Large intestine (tissue), 3 donors: ENCODE measurements at regions not wholly inside any gene's neighbourhood (a gene's known extent, or its start where the extent isn't known, plus 50 kb on each side); places are given as distances from the start of the nearest gene placed in this dataset.
A peak's percentile ranks its signal among the peaks of the same experiment; 100 is the strongest.
"Not testable (repeated sequence)": the region's sequence is repeated elsewhere in the genome, so short reads cannot be mapped to it uniquely, and the experiment has no call there.

ENCODE experiments used
- DNase-seq, 2 donors: peaks; one replicate each; pipeline versions ENCODE4 v3.0.0 to v3.0.0-alpha.2; 2013
- H3K27ac ChIP-seq: one replicate; pipeline ENCODE4 v1.5.1; 2013; ENCODE audit warnings: low read length
- H3K27me3 ChIP-seq: 2 replicates; pipeline ENCODE4 v1.6.1; 2013; ENCODE audit warnings: low read length; ENCODE audit not compliant: control insufficient read depth, insufficient read depth
- H3K36me3 ChIP-seq: 2 replicates; pipeline ENCODE4 v1.6.1; 2013; ENCODE audit warnings: low read length; ENCODE audit not compliant: control insufficient read depth, insufficient read depth
- H3K4me1 ChIP-seq: one replicate; pipeline ENCODE4 v1.6.1; 2013; ENCODE audit warnings: low read length; ENCODE audit not compliant: control insufficient read depth, insufficient read depth
- H3K4me3 ChIP-seq: one replicate; pipeline ENCODE4 v1.5.1; 2013; ENCODE audit warnings: low read length
- H3K9me3 ChIP-seq: one replicate; pipeline ENCODE4 v1.6.1; 2013; ENCODE audit warnings: mild to moderate bottlenecking, low read depth, low read length, moderate library complexity; ENCODE audit not compliant: control insufficient read depth
- WGBS: methylation state at CpG from one replicate; pipeline ENCODE4 v1.1.5; 2013; ENCODE audit warnings: low lambda C conversion rate; ENCODE audit not compliant: insufficient coverage; 5-methylcytosine and 5-hydroxymethylcytosine counted together

DNA sequence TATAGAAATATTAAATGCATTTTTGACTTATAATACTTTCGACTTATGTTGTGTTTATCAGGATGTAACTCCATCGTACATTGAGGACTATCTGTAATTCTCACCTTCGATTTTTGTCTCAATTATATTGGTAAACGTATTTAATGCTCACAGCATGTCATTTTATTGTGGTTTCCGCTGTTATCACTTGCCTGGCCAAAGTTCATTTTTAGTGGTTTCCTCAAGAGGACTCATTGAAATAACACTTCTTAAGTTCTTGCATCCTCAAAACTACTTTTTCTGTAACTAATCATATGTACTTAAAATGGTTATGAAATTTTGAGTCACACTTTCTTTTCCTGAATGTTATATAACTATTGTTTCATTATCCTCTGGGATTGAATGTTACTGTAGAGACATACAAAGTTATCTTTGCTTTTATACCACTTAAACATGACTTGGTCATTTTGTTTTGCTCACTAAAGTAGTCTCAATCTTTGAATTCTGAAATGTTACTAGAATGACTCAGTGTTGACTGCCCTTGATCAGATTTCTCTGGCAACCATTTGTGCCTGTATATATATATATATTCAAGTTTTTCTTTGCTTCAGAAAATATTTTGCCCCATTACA is 289.6 kb upstream of the PROX1 start:
- DNase-seq = peak in 1 of 2 donors; percentile 66
- Histone ChIP-seq H3K4me1 (peaks cover 17% of the 10 kb centered on the region), H3K27me3 (no peaks in the 10 kb centered on the region), H3K27ac (no peak overlapping the region), H3K36me3 (no peaks in the 10 kb centered on the region), H3K9me3 (peaks cover 4% of the 10 kb centered on the region), H3K4me3 (no peak overlapping the region)
- 60% methylated on average over 2 of the region's 5 CpGs for WGBS

DNA sequence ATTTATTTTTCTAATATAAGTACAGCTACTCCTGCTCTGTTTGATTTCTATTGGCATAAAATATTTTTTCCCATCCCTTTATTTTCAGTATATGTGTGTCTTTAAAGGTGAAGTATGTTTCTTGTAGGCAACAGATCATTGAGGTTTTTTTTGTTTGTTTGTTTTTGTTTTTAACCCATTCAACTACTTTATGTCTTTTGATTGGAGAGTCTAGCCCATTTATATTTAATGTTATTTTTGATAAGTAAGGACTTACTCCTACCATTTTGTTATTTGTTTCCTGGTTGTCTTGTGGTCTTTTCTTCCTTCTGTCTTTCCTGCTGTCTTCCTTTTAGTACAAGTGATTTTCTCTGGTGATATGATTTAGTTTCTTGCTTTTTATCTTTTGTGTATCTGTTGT is 285.1 kb upstream of the PROX1 start:
- Histone ChIP-seq H3K36me3 (no peaks in the 10 kb centered on the region), H3K27ac (no peak overlapping the region), H3K4me3 (no peak overlapping the region), H3K9me3 (peaks cover 4% of the 10 kb centered on the region), H3K4me1 (no peaks in the 10 kb centered on the region), H3K27me3 (no peaks in the 10 kb centered on the region)
- no peak for DNase-seq

DNA sequence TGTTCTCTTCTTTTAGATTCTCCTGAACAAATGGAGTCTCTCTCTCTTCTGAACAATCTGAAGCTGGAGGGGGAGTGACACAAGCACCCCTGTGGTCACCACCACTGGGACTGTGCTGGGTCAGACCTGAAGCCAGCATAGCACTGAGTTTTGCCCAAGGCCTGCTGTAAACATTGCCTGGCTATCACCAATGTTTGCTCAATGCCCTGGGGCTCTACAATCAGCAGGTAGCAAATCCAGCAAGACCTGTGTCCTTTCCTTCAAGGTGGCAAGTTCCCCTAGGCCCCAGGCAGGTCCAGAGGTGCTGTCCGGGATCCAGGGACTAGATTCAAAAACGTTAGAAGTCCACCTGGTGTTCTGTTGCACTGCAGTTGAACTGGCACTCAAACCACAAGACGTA is 282.8 kb upstream of the PROX1 start:
- WGBS = no CpG with 5 or more reads among the region's 3 CpGs
- Histone ChIP-seq H3K27me3 (no peaks in the 10 kb centered on the region), H3K4me1 (no peaks in the 10 kb centered on the region), H3K4me3 (no peak overlapping the region), H3K36me3 (no peaks in the 10 kb centered on the region), H3K27ac (no peak overlapping the region), H3K9me3 (peaks cover 4% of the 10 kb centered on the region)
- no peak for DNase-seq

DNA sequence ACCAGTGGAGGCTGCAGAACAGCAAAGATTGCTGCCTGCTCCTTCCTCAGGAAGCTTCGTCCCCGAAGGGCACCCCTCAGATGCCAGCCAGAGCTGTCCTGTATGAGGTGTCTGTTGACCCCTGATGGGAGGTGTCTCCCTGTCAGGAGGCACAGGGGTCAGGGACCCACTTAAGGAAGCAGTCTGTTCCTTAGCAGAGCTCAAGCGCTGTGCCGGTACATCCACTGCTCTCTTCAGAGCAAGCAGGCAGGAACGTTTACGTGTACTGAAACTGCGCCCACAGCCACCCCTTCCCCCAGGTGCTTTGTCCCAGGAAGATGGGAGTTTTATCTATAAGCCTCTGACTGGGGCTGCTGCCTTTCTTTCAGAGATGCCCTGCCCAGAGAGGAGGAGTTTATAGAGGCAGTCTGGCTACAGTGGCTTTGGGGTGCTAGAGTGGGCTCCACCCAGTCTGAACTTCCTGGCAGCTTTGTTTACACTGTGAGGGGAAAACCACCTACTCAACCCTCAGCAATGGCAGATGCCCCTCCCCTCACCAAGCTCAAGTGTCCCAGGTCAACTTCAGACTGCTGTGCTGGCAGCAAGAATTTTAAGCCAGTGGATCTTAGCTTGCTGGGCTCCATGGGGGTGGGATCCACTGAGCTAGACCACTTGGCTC is 275.8 kb upstream of the PROX1 start:
- H3K4me3 ChIP-seq, H3K27me3 ChIP-seq, H3K9me3 ChIP-seq, H3K27ac ChIP-seq, DNase-seq, H3K4me1 ChIP-seq, H3K36me3 ChIP-seq: not testable (repeated sequence)
- WGBS = no CpG with 5 or more reads among the region's 7 CpGs

DNA sequence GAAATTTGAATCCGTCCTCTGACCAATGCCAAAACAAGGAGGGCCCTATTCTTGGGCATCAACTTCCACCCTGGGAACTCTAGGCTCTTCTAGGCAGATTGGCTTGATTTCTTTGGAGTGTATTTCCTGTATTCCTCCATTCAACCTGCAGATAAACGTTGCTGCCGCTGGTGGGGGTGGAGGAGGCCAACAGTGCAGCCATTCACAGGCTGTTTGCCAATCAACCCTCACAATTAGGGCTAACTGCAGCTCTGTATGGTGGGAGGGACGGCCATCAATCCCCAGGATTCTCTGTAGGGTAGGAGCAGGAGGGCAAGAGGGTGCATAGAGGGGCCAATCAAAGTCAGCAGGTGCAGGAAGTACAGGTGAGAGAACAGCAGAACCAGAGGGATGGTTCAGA is 273.1 kb upstream of the PROX1 start:
- no CpG with 5 or more reads among the region's 4 CpGs for WGBS
- no peaks in the 10 kb centered on the region for H3K9me3 ChIP-seq
- peak in 1 of 2 donors; percentile 50 for DNase-seq

DNA sequence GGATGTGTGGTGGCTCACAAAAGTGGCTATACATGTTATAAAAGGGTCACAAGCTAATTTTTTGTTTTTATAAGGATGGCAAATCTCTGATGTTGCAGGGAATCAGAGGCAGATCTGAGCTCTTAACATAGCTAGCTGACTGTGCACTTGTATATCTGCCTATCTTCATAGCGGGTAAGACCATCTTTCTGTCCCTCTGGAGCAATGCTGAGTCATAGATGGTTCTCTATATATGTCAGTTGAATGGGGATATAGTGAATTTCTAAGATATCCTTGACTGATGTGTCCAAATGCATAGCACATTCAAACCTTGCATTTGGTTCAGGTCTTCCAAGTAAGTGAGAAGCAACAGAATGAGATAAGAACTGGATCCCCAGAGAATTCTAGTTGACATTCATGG is 272.6 kb upstream of the PROX1 start:
- Histone ChIP-seq H3K27me3 (no peaks in the 10 kb centered on the region), H3K4me3 (no peak overlapping the region), H3K4me1 (peaks cover 7% of the 10 kb centered on the region), H3K9me3 (no peaks in the 10 kb centered on the region), H3K36me3 (no peaks in the 10 kb centered on the region), H3K27ac (no peak overlapping the region)
- no peak for DNase-seq
- WGBS = no CpG with 5 or more reads among the region's 1 CpG

More for the DNA sequence above, 273.1 kb upstream of the PROX1 start:
- H3K36me3 ChIP-seq = no peaks in the 10 kb centered on the region
- no peak overlapping the region for H3K27ac ChIP-seq
- no peak overlapping the region for H3K4me3 ChIP-seq
- H3K27me3 ChIP-seq = no peaks in the 10 kb centered on the region
- peaks cover 7% of the 10 kb centered on the region for H3K4me1 ChIP-seq

DNA sequence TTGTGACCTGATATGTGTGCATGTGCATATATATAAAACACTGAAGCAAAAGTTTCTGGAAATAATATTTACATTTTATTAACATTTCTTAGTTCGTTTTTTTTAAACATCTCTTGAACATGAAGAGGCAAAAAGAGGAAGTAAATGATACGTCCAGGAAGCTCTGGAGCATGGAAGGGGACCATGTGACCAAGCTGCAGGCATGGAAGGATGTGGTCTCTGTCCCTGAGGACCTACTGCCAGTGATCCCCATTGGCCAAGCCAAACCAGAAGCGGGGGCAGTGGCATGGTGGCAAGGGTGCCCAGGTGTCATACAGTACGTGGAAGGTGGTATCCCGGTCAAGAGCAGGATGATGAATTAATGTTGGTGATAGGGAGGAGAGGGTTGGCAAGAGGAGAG is 268.3 kb upstream of the PROX1 start:
- Histone ChIP-seq H3K36me3 (no peaks in the 10 kb centered on the region), H3K4me1 (peaks cover 5% of the 10 kb centered on the region), H3K9me3 (no peaks in the 10 kb centered on the region), H3K27ac (no peak overlapping the region), H3K27me3 (no peaks in the 10 kb centered on the region), H3K4me3 (no peak overlapping the region)
- WGBS = 93% methylated on average over 4 of the region's 5 CpGs
- no peak for DNase-seq

DNA sequence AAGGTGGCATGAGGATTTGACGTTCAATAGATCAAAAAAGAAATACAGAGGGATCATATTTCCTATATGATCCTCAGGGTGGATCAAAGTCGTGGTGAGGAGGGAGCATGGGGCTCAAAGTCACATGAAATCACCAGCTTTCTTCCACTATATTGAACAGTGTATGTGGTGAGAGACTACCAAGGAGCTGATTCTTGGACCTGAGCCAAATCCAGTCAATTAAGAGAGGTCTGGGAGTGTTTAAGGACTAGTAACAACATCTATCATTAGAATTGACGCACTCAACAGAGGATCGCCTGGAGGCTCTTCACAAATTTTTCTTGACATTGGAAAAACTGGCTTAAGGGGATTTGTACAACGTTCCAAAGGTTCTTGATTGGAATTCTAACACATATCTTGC is 267.7 kb upstream of the PROX1 start:
- WGBS = no CpG with 5 or more reads among the region's 5 CpGs
- Histone ChIP-seq H3K27me3 (no peaks in the 10 kb centered on the region), H3K27ac (no peak overlapping the region), H3K9me3 (no peaks in the 10 kb centered on the region), H3K4me1 (no peaks in the 10 kb centered on the region), H3K4me3 (no peak overlapping the region), H3K36me3 (no peaks in the 10 kb centered on the region)
- DNase-seq = no peak

DNA sequence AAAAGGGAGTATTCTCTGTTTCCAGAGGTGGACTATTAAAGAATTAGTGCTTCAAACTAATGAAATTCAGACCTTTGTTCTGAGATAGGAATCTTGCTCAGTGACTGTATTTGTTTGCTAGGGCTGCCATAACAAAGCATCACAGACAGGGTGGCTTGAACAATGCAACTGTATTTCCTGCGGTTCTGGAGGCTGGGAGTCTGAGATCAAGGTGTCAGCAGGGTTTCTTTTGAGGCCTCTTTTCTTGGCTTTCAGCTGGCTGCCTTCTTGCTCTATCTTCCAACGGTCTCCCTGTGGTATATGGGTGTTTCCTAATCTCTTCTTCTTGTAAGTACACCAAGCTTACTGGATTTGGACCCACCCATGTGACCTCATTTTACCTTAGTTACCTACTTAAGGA is 264.6 kb upstream of the PROX1 start:
- H3K27me3 ChIP-seq = no peaks in the 10 kb centered on the region
- no peaks in the 10 kb centered on the region for H3K36me3 ChIP-seq
- H3K9me3 ChIP-seq = no peaks in the 10 kb centered on the region
- WGBS = 40% methylated on average over 1 of the region's 2 CpGs
- no peak overlapping the region for H3K27ac ChIP-seq
- DNase-seq = no peak
- no peaks in the 10 kb centered on the region for H3K4me1 ChIP-seq
- H3K4me3 ChIP-seq = no peak overlapping the region

DNA sequence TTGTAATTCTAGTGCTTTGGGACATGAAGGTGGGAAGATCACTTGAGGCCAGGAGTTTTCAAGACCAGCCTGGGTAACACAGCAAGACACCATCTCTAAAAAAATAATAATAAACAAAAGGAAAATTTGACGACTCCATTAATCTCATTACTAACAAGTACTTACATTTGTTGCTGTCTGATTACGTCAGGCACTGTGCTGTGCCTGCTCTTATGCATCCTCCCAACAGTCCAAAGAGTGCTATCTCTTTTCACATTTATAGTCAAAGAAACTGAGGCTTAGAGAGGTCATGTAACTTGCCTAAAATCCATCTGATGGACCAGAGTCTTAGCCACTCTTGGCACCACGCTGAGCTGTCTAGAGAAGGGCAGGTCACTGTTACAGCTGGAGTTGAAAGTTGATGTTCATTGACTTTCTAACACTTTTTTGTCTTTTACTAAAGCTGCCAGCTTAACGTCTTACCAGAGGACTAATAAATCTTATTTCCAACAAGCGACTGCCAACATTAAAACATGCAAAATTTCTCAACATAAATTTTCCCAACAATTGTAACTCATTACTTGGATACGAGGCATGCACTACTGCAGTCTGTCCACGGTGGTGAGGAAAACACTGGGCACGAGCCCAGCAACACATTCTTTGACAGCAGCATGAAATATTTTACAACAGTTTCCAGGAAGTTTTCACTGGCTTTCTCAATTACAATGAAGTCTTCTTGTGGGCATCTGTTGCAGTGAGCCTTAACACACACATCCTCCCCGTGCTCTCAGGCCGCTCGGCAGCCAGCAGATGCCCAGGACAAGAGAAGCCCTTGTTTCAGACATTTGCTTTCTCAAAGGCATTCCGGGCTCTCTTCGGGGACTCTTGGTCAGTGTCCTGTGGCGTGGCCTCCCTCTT is 262.9 kb upstream of the PROX1 start:
- Histone ChIP-seq H3K36me3 (no peaks in the 10 kb centered on the region), H3K4me3 (no peak overlapping the region), H3K4me1 (no peaks in the 10 kb centered on the region), H3K27ac (no peak overlapping the region), H3K27me3 (no peaks in the 10 kb centered on the region), H3K9me3 (no peaks in the 10 kb centered on the region)
- peak; percentile 7 to 20 for DNase-seq
- no CpG with 5 or more reads among the region's 14 CpGs for WGBS
